Brain microvascular endothelial cell (primary cell): ENCODE measurements at regions not wholly inside any gene's neighbourhood (a gene's known extent, or its start where the extent isn't known, plus 50 kb on each side); places are given as distances from the start of the nearest gene placed in this dataset.

Experiments
- DNase-seq: peaks from one replicate; pipeline ENCODE4 v3.0.0-alpha.2; 2020
- H3K27ac ChIP-seq: fragments of 250-450 bp; sonication (Bioruptor Pico); 2 replicates; pipeline ENCODE4 v1.5.1; 2020; ENCODE audit warnings: mild to moderate bottlenecking, moderate library complexity
- H3K27me3 ChIP-seq: fragments of 250-450 bp; sonication (Bioruptor Pico); replicated peaks from 2 replicates; pipeline ENCODE4 v1.5.1; 2020; ENCODE audit warnings: mild to moderate bottlenecking
- H3K36me3 ChIP-seq: fragments of 250-450 bp; sonication (Bioruptor Pico); replicated peaks from 2 replicates; pipeline ENCODE4 v1.5.1; 2020; ENCODE audit warnings: mild to moderate bottlenecking
- H3K4me3 ChIP-seq: 2 replicates; pipeline ENCODE4 v1.5.1; 2011; ENCODE audit warnings: low read depth, mild to moderate bottlenecking, control low read depth, low read length, moderate library complexity
- CTCF ChIP-seq: IDR thresholded peaks from 2 replicates; pipeline ENCODE4 v1.5.1; 2011; ENCODE audit warnings: low read depth, mild to moderate bottlenecking, moderate library complexity, low read length, control low read depth, inconsistent platforms; ENCODE audit errors: missing control alignments
- in situ Hi-C: cut with HindIII; loops from 2 replicates; pipeline ENCODE4 v1.10.0; 2017; ENCODE audit warnings: low sequenced_read_pairs, low pct_ligation_motif_present

- Histone ChIP-seq H3K4me3 (no peak overlapping the region), H3K27ac (no peak overlapping the region), H3K27me3 (peaks cover 9% of the 10 kb centered on the region), H3K36me3 (no peaks in the 10 kb centered on the region)
- TF ChIP-seq CTCF: no peak
- in situ Hi-C loops: no loop called here
- no peak for DNase-seq
Observed at GRCh38 chr15:70533931-70534742, 229.2 kb downstream of the UACA start.

GRCh38 chr15:70532531-70533186 lies 230.7 kb downstream of the UACA start:
- no peak for DNase-seq
- TF ChIP-seq CTCF: no peak
- no peaks in the 10 kb centered on the region for H3K36me3 ChIP-seq
- in situ Hi-C loops: no loop called here
- H3K27me3 ChIP-seq: peaks cover 5% of the 10 kb centered on the region
- no peak overlapping the region for H3K27ac ChIP-seq
- H3K4me3 ChIP-seq: no peak overlapping the region

GRCh38 chr15:70531576-70531975 lies 231.8 kb downstream of the UACA start:
- TF ChIP-seq CTCF: no peak
- Histone ChIP-seq H3K27ac (no peak overlapping the region), H3K27me3 (peaks cover 5% of the 10 kb centered on the region), H3K36me3 (no peaks in the 10 kb centered on the region), H3K4me3 (no peak overlapping the region)
- in situ Hi-C loops: no loop called here
- DNase-seq: no peak

GRCh38 chr15:70530906-70531305 lies 232.5 kb downstream of the UACA start:
- in situ Hi-C loops: no loop called here

GRCh38 chr15:70530503-70530902 lies 232.9 kb downstream of the UACA start:
- no peak overlapping the region for H3K27ac ChIP-seq
- H3K4me3 ChIP-seq: no peak overlapping the region
- H3K36me3 ChIP-seq: no peaks in the 10 kb centered on the region
- no peak for TF ChIP-seq CTCF
- in situ Hi-C loops: no loop called here
- no peak for DNase-seq
- peaks cover 5% of the 10 kb centered on the region for H3K27me3 ChIP-seq

More at GRCh38 chr15:70530906-70531305, 232.5 kb downstream of the UACA start:
- TF ChIP-seq CTCF: no peak
- no peak for DNase-seq
- peaks cover 5% of the 10 kb centered on the region for H3K27me3 ChIP-seq
- H3K27ac ChIP-seq: no peak overlapping the region
- no peak overlapping the region for H3K4me3 ChIP-seq
- H3K36me3 ChIP-seq: no peaks in the 10 kb centered on the region
